ENCODE measurements at regions not wholly inside any gene's neighbourhood (a gene's known extent, or its start where the extent isn't known, plus 50 kb on each side); places are given as distances from the start of the nearest gene placed in this dataset.
A peak's percentile ranks its signal among the peaks of the same experiment; 100 is the strongest.

- H3K9ac ChIP-seq (ENCODE audit: low read depth, low read length, poor library complexity), result no peak overlapping the region
- H3K23ac ChIP-seq (ENCODE audit: low read depth, low read length, poor library complexity), result no peak overlapping the region
- H3K4ac ChIP-seq (ENCODE audit: low read length), result no peak overlapping the region
- no peak overlapping the region for H4K8ac ChIP-seq (ENCODE audit: low read depth, low read length)
- no CpG with 5 or more reads among the region's 1 CpG for WGBS, 2 donors (ENCODE audit: extremely low coverage in 2 of 2, insufficient read length in 2 of 2, insufficient replicate concordance in 1 of 2)
- H3K18ac ChIP-seq (ENCODE audit: low read length), result no peak overlapping the region
- no peak overlapping the region for H3K14ac ChIP-seq (ENCODE audit: low read length)
- no peak overlapping the region for H2AFZ ChIP-seq (ENCODE audit: low read length)
- DNase-seq (ENCODE audit: low spot score), result no peak
- peaks cover 4 to 6% of the 10 kb centered on the region in 2 donors for H3K9me3 ChIP-seq (replicated peaks in 1 of 2; ENCODE audit: control insufficient read depth in 2 of 2, insufficient read depth in 1 of 2, low read depth in 1 of 2, low read length in 2 of 2)
- H3K4me2 ChIP-seq (ENCODE audit: insufficient read depth, low read length, poor library complexity, severe bottlenecking), result no peak overlapping the region
- no peak overlapping the region for H2AK5ac ChIP-seq (ENCODE audit: low read depth, low read length)
- H2BK5ac ChIP-seq (ENCODE audit: low read length), result no peak overlapping the region
- peaks cover 3% of the 10 kb centered on the region for H3K79me1 ChIP-seq (ENCODE audit: low read depth, low read length)
- no peaks in the 10 kb centered on the region for H3K36me3 ChIP-seq (replicated peaks in 1 of 2; ENCODE audit: control insufficient read depth in 2 of 2, insufficient read depth in 2 of 2, low read length in 2 of 2)
- H2BK12ac ChIP-seq (ENCODE audit: low read length), result no peak overlapping the region
- H4K91ac ChIP-seq (ENCODE audit: low read depth, low read length, poor library complexity), result no peak overlapping the region
- H3K4me3 ChIP-seq (ENCODE audit: low read length in 2 of 2), result no peak overlapping the region
- H3K27ac ChIP-seq (replicated peaks; ENCODE audit: low read length), result no peak overlapping the region
- no peaks in the 10 kb centered on the region for H3K27me3 ChIP-seq (ENCODE audit: control insufficient read depth in 3 of 3, insufficient read depth in 3 of 3, low read depth in 1 of 3, low read length in 3 of 3)
- H2BK15ac ChIP-seq (ENCODE audit: low read length), result no peak overlapping the region
- peaks cover 0 to 3% of the 10 kb centered on the region in 2 donors for H3K4me1 ChIP-seq (ENCODE audit: control insufficient read depth in 2 of 2, insufficient read depth in 1 of 2, low read depth in 1 of 2, low read length in 2 of 2)
- H2BK120ac ChIP-seq (ENCODE audit: low read depth, low read length), result no peak overlapping the region
Measured at GRCh38 chr6:21468461-21468860, 125.1 kb upstream of the SOX4 start.

DNA sequence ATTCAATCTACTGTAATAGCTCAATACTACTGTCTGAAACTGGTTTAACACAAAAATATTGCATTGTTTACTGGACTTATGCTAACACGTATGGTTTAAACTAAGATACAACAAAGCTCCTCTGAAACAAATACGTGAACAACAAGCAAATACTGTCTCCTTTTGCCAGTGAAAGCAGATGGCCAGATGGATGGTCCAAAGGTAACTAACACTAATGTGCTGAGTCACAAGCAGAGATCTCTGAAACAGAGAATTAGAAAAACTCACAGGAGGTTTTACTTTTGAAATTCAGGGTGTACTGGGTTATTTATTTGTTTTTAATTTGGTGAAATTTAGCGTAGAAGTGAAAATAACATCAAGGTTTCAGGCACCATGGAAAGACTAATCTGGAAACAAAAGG lies 124.3 kb upstream of the SOX4 start:
- no peak overlapping the region for H3K4ac ChIP-seq (ENCODE audit: low read length)
- 100% methylated on average over 1 of the region's 3 CpGs; no CpG with 5 or more reads in 1 of the 2 donors for WGBS, 2 donors (ENCODE audit: extremely low coverage in 2 of 2, insufficient read length in 2 of 2, insufficient replicate concordance in 1 of 2)
- no peak overlapping the region for H2AK5ac ChIP-seq (ENCODE audit: low read depth, low read length)
- H3K4me3 ChIP-seq (ENCODE audit: low read length in 2 of 2), result no peak overlapping the region
- no peaks in the 10 kb centered on the region for H3K27me3 ChIP-seq (ENCODE audit: control insufficient read depth in 3 of 3, insufficient read depth in 3 of 3, low read depth in 1 of 3, low read length in 3 of 3)
- no peak overlapping the region for H2BK12ac ChIP-seq (ENCODE audit: low read length)
- no peaks in the 10 kb centered on the region for H3K36me3 ChIP-seq (replicated peaks in 1 of 2; ENCODE audit: control insufficient read depth in 2 of 2, insufficient read depth in 2 of 2, low read length in 2 of 2)
- H2BK120ac ChIP-seq (ENCODE audit: low read depth, low read length), result no peak overlapping the region
- no peak overlapping the region for H4K8ac ChIP-seq (ENCODE audit: low read depth, low read length)
- peaks cover 4 to 6% of the 10 kb centered on the region in 2 donors for H3K9me3 ChIP-seq (replicated peaks in 1 of 2; ENCODE audit: control insufficient read depth in 2 of 2, insufficient read depth in 1 of 2, low read depth in 1 of 2, low read length in 2 of 2)
- H3K4me1 ChIP-seq (ENCODE audit: control insufficient read depth in 2 of 2, insufficient read depth in 1 of 2, low read depth in 1 of 2, low read length in 2 of 2), result peaks cover 0 to 3% of the 10 kb centered on the region in 2 donors
- peaks cover 3% of the 10 kb centered on the region for H3K79me1 ChIP-seq (ENCODE audit: low read depth, low read length)
- no peak overlapping the region for H2AFZ ChIP-seq (ENCODE audit: low read length)
- no peak overlapping the region for H3K27ac ChIP-seq (replicated peaks; ENCODE audit: low read length)
- H3K14ac ChIP-seq (ENCODE audit: low read length), result no peak overlapping the region
- no peak overlapping the region for H2BK15ac ChIP-seq (ENCODE audit: low read length)
- no peak overlapping the region for H3K4me2 ChIP-seq (ENCODE audit: insufficient read depth, low read length, poor library complexity, severe bottlenecking)
- no peak overlapping the region for H3K9ac ChIP-seq (ENCODE audit: low read depth, low read length, poor library complexity)
- H2BK5ac ChIP-seq (ENCODE audit: low read length), result no peak overlapping the region
- DNase-seq (ENCODE audit: low spot score), result no peak
- no peak overlapping the region for H3K18ac ChIP-seq (ENCODE audit: low read length)
- no peak overlapping the region for H3K23ac ChIP-seq (ENCODE audit: low read depth, low read length, poor library complexity)
- H4K91ac ChIP-seq (ENCODE audit: low read depth, low read length, poor library complexity), result no peak overlapping the region

GRCh38 chr6:21476112-21476511 lies 117.4 kb upstream of the SOX4 start:
- Histone ChIP-seq H2AK5ac (ENCODE audit: low read depth, low read length) (no peak overlapping the region), H3K27ac (replicated peaks; ENCODE audit: low read length) (no peak overlapping the region), H3K9ac (ENCODE audit: low read depth, low read length, poor library complexity) (no peak overlapping the region), H3K14ac (ENCODE audit: low read length) (no peak overlapping the region), H3K4me3 (ENCODE audit: low read length in 2 of 2) (no peak overlapping the region), H2BK120ac (ENCODE audit: low read depth, low read length) (no peak overlapping the region), H3K4me2 (ENCODE audit: insufficient read depth, low read length, poor library complexity, severe bottlenecking) (no peak overlapping the region), H3K36me3 (replicated peaks in 1 of 2; ENCODE audit: control insufficient read depth in 2 of 2, insufficient read depth in 2 of 2, low read length in 2 of 2) (no peaks in the 10 kb centered on the region), H2BK15ac (ENCODE audit: low read length) (no peak overlapping the region), H3K9me3 (replicated peaks in 1 of 2; ENCODE audit: control insufficient read depth in 2 of 2, insufficient read depth in 1 of 2, low read depth in 1 of 2, low read length in 2 of 2) (peaks cover 0 to 2% of the 10 kb centered on the region in 2 donors), H4K8ac (ENCODE audit: low read depth, low read length) (no peak overlapping the region), H3K4me1 (ENCODE audit: control insufficient read depth in 2 of 2, insufficient read depth in 1 of 2, low read depth in 1 of 2, low read length in 2 of 2) (no peaks in the 10 kb centered on the region), H2BK5ac (ENCODE audit: low read length) (no peak overlapping the region), H3K27me3 (ENCODE audit: control insufficient read depth in 3 of 3, insufficient read depth in 3 of 3, low read depth in 1 of 3, low read length in 3 of 3) (no peaks in the 10 kb centered on the region), H3K4ac (ENCODE audit: low read length) (no peak overlapping the region), H3K23ac (ENCODE audit: low read depth, low read length, poor library complexity) (no peak overlapping the region), H2BK12ac (ENCODE audit: low read length) (no peak overlapping the region), H4K91ac (ENCODE audit: low read depth, low read length, poor library complexity) (no peak overlapping the region), H2AFZ (ENCODE audit: low read length) (peak overlapping the region; percentile 4), H3K18ac (ENCODE audit: low read length) (no peak overlapping the region), H3K79me1 (ENCODE audit: low read depth, low read length) (no peaks in the 10 kb centered on the region)
- no CpG with 5 or more reads among the region's 4 CpGs for WGBS, 2 donors (ENCODE audit: extremely low coverage in 2 of 2, insufficient read length in 2 of 2, insufficient replicate concordance in 1 of 2)
- no peak for DNase-seq (ENCODE audit: low spot score)

DNA sequence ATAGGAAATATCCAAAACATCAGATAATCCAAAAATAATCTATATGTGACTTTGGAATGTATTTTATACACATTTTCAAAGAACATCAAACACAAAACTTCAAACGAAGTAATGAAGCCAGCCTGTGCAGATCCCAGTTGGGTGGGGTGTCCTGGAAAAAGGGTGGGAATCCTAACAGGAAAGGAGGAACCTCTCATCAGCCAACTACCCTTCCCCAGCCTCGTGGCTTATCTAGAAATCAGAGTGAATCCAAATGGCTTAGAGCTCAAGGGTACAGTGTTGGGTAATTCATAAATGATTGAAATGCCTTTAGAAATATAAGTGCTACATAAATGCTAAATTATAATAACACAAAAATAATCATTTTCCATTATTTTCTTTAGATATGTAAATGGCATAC lies 115.1 kb upstream of the SOX4 start:
- WGBS, 2 donors (ENCODE audit: extremely low coverage in 2 of 2, insufficient read length in 2 of 2, insufficient replicate concordance in 1 of 2), result no CpG with 5 or more reads among the region's 2 CpGs

More for the DNA sequence above, 115.1 kb upstream of the SOX4 start:
- Histone ChIP-seq H3K4me1 (ENCODE audit: control insufficient read depth in 2 of 2, insufficient read depth in 1 of 2, low read depth in 1 of 2, low read length in 2 of 2) (no peaks in the 10 kb centered on the region), H3K18ac (ENCODE audit: low read length) (no peak overlapping the region), H3K23ac (ENCODE audit: low read depth, low read length, poor library complexity) (no peak overlapping the region), H3K9ac (ENCODE audit: low read depth, low read length, poor library complexity) (no peak overlapping the region), H2BK120ac (ENCODE audit: low read depth, low read length) (no peak overlapping the region), H2AFZ (ENCODE audit: low read length) (no peak overlapping the region), H2AK5ac (ENCODE audit: low read depth, low read length) (no peak overlapping the region), H2BK12ac (ENCODE audit: low read length) (no peak overlapping the region), H3K36me3 (replicated peaks in 1 of 2; ENCODE audit: control insufficient read depth in 2 of 2, insufficient read depth in 2 of 2, low read length in 2 of 2) (no peaks in the 10 kb centered on the region), H3K27me3 (ENCODE audit: control insufficient read depth in 3 of 3, insufficient read depth in 3 of 3, low read depth in 1 of 3, low read length in 3 of 3) (no peaks in the 10 kb centered on the region), H2BK15ac (ENCODE audit: low read length) (no peak overlapping the region), H3K14ac (ENCODE audit: low read length) (no peak overlapping the region), H3K27ac (replicated peaks; ENCODE audit: low read length) (no peak overlapping the region), H3K9me3 (replicated peaks in 1 of 2; ENCODE audit: control insufficient read depth in 2 of 2, insufficient read depth in 1 of 2, low read depth in 1 of 2, low read length in 2 of 2) (peaks cover 0 to 2% of the 10 kb centered on the region in 2 donors), H3K79me1 (ENCODE audit: low read depth, low read length) (no peaks in the 10 kb centered on the region), H3K4me3 (ENCODE audit: low read length in 2 of 2) (no peak overlapping the region), H3K4me2 (ENCODE audit: insufficient read depth, low read length, poor library complexity, severe bottlenecking) (no peak overlapping the region), H4K8ac (ENCODE audit: low read depth, low read length) (no peak overlapping the region), H4K91ac (ENCODE audit: low read depth, low read length, poor library complexity) (no peak overlapping the region), H2BK5ac (ENCODE audit: low read length) (no peak overlapping the region), H3K4ac (ENCODE audit: low read length) (no peak overlapping the region)
- DNase-seq (ENCODE audit: low spot score), result no peak

All from neuronal stem cell (in vitro differentiated cells).